LNCAP (cell line): ENCODE measurements at regions not wholly inside any gene's neighbourhood (a gene's known extent, or its start where the extent isn't known, plus 50 kb on each side); places are given as distances from the start of the nearest gene placed in this dataset.

Experiments used
- TF ChIP-seq, protein P1 (sequence below): fragments of 450-650 bp; IDR thresholded peaks from 2 replicates; pipeline ENCODE4 v1.5.1; 2017; ENCODE audit warnings: mild to moderate bottlenecking

GRCh38 chr16:80390046-80390445, 150.7 kb upstream of the DYNLRB2 start:
- TF ChIP-seq, protein P1, sequence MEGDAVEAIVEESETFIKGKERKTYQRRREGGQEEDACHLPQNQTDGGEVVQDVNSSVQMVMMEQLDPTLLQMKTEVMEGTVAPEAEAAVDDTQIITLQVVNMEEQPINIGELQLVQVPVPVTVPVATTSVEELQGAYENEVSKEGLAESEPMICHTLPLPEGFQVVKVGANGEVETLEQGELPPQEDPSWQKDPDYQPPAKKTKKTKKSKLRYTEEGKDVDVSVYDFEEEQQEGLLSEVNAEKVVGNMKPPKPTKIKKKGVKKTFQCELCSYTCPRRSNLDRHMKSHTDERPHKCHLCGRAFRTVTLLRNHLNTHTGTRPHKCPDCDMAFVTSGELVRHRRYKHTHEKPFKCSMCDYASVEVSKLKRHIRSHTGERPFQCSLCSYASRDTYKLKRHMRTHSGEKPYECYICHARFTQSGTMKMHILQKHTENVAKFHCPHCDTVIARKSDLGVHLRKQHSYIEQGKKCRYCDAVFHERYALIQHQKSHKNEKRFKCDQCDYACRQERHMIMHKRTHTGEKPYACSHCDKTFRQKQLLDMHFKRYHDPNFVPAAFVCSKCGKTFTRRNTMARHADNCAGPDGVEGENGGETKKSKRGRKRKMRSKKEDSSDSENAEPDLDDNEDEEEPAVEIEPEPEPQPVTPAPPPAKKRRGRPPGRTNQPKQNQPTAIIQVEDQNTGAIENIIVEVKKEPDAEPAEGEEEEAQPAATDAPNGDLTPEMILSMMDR: no peak

- TF ChIP-seq, protein P1: no peak
These were observed 151.5 kb upstream of the DYNLRB2 start for GRCh38 chr16:80389338-80389737.

DNA sequence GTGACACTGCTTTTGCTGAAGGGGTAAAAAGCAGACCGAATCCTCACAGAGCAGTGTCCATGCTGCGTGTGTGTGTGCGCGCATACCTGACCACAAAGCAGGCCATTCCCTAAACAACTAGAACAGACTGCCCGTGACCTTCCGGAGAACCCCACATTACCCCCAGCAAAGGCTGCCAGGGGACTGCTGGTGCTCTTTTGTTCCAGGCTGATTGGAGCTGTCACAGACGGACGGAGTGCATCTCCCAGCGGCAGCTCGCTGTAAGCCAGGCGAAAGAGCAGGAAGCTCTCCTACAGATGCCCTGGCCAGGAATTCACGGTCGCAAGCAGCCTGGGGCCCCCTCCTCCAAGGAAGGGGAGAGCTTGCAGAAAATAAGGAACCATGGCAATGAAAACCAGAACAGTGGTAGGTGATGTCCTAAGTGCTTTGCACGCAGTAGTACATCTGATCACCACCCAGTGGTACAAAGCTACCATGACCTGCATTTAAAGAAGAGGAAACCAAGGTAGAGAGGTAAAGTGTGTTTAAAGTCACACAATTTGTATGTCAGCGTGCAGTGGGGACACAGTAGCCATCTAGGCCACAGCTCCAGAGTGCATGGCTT, 153.4 kb upstream of the DYNLRB2 start:
- TF ChIP-seq, protein P1: no peak

DNA sequence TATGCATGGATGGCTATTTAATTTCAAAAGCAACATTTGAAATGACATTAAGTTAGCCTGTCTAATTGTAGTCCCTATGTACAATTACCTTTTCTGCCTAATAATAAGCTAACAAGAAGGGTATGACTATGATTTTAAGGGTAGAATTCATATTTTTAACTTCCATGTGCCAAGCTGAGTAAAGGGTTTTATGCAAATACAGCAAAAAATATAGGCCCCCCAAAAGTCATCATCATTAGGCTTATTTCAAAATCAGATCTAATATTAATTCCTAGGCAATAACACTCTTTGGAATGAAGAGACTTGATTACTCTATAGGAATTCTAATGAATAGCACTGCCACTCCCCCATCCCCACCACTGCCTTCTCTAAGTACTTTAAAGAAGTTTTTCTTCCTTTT, 155.9 kb upstream of the DYNLRB2 start:
- TF ChIP-seq, protein P1: no peak

GRCh38 chr16:80380514-80380913, 160.3 kb upstream of the DYNLRB2 start:
- TF ChIP-seq, protein P1: no peak

DNA sequence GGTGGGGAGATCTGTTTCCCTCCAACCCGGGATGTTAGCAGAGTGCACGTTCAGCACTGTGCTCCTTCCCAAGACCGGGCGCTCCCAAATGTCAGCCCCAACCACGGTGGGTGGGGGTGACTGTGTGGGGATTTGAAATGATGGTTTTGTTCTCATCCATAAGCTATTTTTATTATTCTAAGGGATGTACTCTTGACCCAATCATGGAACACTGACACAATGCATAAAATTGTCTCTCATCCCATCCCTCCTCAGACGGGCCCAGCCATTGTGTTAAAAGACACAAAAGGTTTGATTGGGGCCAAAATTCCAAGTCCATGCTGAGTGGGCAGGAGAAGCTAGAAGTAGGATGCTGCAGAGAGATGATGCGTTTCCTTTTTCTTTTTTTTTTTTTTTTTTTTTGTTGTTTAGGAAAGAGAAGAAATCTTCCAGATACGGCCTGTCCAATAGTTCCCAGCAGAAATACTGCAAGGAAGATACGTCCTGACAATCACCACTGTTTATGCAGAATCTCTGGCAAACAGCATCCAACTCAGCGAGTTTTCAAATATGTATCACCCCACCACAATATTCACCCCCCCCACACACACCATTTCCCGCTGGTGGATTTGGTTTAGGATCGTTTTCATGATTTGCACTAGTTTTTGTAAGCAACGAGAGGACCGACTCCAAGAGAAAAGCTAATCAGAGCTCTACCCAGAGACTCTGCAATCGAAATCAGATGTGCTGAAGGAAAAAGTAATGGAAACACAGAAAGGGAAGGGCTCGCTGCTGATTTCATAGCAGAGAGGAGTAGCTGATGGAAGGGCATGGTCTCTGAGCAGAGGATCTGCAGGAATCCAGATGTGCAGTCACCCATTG, 163.5 kb upstream of the DYNLRB2 start:
- TF ChIP-seq, protein P1: no peak

- TF ChIP-seq, protein P1: no peak
These were observed 164.8 kb upstream of the DYNLRB2 start for GRCh38 chr16:80375973-80376372.
